ENCODE measurements at regions not wholly inside any gene's neighbourhood (a gene's known extent, or its start where the extent isn't known, plus 50 kb on each side); places are given as distances from the start of the nearest gene placed in this dataset.

DNA sequence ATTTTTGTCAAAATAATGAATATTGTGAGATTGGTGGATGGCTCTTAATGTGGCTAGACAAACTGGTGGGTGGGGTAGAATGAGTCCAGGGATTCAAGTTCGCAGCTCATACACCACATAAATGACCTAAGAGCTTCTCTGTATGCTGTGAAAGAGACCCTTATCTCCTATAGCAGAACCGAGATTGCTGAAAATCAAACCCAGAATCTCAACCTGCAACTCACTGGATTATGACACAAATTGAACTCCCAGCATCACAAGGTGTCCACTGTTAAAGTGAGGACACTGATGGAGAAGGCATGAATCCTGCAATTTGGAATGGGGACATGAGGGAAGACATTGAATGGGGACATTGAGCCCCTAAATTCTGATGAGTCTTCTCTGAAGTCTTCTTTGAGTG is 51.3 kb upstream of the CNKSR3 start:
- TF ChIP-seq, protein P1, sequence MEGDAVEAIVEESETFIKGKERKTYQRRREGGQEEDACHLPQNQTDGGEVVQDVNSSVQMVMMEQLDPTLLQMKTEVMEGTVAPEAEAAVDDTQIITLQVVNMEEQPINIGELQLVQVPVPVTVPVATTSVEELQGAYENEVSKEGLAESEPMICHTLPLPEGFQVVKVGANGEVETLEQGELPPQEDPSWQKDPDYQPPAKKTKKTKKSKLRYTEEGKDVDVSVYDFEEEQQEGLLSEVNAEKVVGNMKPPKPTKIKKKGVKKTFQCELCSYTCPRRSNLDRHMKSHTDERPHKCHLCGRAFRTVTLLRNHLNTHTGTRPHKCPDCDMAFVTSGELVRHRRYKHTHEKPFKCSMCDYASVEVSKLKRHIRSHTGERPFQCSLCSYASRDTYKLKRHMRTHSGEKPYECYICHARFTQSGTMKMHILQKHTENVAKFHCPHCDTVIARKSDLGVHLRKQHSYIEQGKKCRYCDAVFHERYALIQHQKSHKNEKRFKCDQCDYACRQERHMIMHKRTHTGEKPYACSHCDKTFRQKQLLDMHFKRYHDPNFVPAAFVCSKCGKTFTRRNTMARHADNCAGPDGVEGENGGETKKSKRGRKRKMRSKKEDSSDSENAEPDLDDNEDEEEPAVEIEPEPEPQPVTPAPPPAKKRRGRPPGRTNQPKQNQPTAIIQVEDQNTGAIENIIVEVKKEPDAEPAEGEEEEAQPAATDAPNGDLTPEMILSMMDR (conservative IDR thresholded peaks at IDR 0.05): no peak
- H3K4me1 Mint-ChIP-seq: peaks cover 6% of the 10 kb centered on the region
- H3K27me3 Mint-ChIP-seq (ENCODE audit: low read depth): no peaks in the 10 kb centered on the region
- no peak overlapping the region for H3K4me3 Mint-ChIP-seq
- no peak for DNase-seq (ENCODE audit: low read depth, low spot score)
- H3K9me3 Mint-ChIP-seq: no peaks in the 10 kb centered on the region
- H3K36me3 Mint-ChIP-seq (ENCODE audit: low read depth): no peaks in the 10 kb centered on the region
- H3K27ac Mint-ChIP-seq (ENCODE audit: unreplicated experiment): no peak overlapping the region

GRCh38 chr6:154565331-154565730 is 54.8 kb upstream of the CNKSR3 start:
- Mint-ChIP-seq H3K27me3 (ENCODE audit: low read depth) (no peaks in the 10 kb centered on the region), H3K4me3 (no peak overlapping the region), H3K9me3 (no peaks in the 10 kb centered on the region), H3K36me3 (ENCODE audit: low read depth) (no peaks in the 10 kb centered on the region), H3K4me1 (no peaks in the 10 kb centered on the region), H3K27ac (ENCODE audit: unreplicated experiment) (no peak overlapping the region)
- TF ChIP-seq, protein P1 (conservative IDR thresholded peaks at IDR 0.05): no peak
- DNase-seq (ENCODE audit: low read depth, low spot score): no peak

- no peaks in the 10 kb centered on the region for H3K9me3 Mint-ChIP-seq
- no peaks in the 10 kb centered on the region for H3K27me3 Mint-ChIP-seq (ENCODE audit: low read depth)
Measured at GRCh38 chr6:154566866-154567265, 56.4 kb upstream of the CNKSR3 start.

GRCh38 chr6:154567695-154568220 is 57.3 kb upstream of the CNKSR3 start:
- TF ChIP-seq, protein P1 (conservative IDR thresholded peaks at IDR 0.05): no peak
- Mint-ChIP-seq H3K4me1 (peaks cover 7% of the 10 kb centered on the region), H3K27ac (ENCODE audit: unreplicated experiment) (no peak overlapping the region), H3K27me3 (ENCODE audit: low read depth) (no peaks in the 10 kb centered on the region), H3K4me3 (no peak overlapping the region), H3K36me3 (ENCODE audit: low read depth) (no peaks in the 10 kb centered on the region), H3K9me3 (no peaks in the 10 kb centered on the region)
- DNase-seq (ENCODE audit: low read depth, low spot score): no peak

More at GRCh38 chr6:154566866-154567265, 56.4 kb upstream of the CNKSR3 start:
- TF ChIP-seq, protein P1 (conservative IDR thresholded peaks at IDR 0.05): no peak
- no peaks in the 10 kb centered on the region for H3K36me3 Mint-ChIP-seq (ENCODE audit: low read depth)
- no peak overlapping the region for H3K4me3 Mint-ChIP-seq
- H3K27ac Mint-ChIP-seq (ENCODE audit: unreplicated experiment): no peak overlapping the region
- DNase-seq (ENCODE audit: low read depth, low spot score): no peak
- peaks cover under 1% of the 10 kb centered on the region for H3K4me1 Mint-ChIP-seq

DNA sequence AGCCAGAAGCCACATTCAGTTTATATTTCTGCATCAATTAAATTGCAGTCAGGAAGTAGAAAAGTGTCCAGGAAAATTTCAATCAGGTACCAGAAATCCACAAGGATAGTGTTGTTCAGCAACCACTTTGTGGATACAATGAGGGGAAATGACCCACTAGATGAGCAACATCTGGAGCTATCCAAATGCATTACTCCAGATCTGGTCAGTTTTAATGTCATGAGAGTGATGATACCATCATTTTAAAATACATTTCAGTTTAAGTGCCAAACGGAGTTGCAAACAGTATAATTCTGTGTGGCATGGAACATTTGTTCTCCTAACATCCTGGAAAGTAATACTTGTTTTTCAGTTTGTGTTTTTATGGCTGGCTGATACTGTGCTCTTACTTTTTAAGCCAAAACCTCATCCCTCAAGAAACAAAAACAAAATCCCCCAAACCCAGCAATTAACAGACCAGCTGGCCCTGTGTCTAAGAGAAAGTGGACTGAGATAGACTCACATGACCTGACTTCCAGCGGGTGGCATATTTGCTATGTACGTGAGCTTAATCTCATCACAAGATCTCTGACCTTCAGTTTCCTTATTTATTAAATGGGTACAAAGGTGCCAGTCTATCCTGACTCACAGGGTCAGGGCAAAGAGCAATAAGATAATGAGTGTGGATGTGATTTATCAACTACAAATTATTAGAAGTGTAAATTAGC is 58.8 kb upstream of the CNKSR3 start:
- Mint-ChIP-seq H3K27ac (ENCODE audit: unreplicated experiment) (no peak overlapping the region), H3K36me3 (ENCODE audit: low read depth) (no peaks in the 10 kb centered on the region), H3K9me3 (no peaks in the 10 kb centered on the region), H3K27me3 (ENCODE audit: low read depth) (no peaks in the 10 kb centered on the region), H3K4me1 (peaks cover 7% of the 10 kb centered on the region), H3K4me3 (no peak overlapping the region)
- no peak for DNase-seq (ENCODE audit: low read depth, low spot score)
- TF ChIP-seq, protein P1 (conservative IDR thresholded peaks at IDR 0.05): no peak

Measured in neural crest cell (in vitro differentiated cells).